ENCODE measurements at regions not wholly inside any gene's neighbourhood (a gene's known extent, or its start where the extent isn't known, plus 50 kb on each side); places are given as distances from the start of the nearest gene placed in this dataset.

DNA sequence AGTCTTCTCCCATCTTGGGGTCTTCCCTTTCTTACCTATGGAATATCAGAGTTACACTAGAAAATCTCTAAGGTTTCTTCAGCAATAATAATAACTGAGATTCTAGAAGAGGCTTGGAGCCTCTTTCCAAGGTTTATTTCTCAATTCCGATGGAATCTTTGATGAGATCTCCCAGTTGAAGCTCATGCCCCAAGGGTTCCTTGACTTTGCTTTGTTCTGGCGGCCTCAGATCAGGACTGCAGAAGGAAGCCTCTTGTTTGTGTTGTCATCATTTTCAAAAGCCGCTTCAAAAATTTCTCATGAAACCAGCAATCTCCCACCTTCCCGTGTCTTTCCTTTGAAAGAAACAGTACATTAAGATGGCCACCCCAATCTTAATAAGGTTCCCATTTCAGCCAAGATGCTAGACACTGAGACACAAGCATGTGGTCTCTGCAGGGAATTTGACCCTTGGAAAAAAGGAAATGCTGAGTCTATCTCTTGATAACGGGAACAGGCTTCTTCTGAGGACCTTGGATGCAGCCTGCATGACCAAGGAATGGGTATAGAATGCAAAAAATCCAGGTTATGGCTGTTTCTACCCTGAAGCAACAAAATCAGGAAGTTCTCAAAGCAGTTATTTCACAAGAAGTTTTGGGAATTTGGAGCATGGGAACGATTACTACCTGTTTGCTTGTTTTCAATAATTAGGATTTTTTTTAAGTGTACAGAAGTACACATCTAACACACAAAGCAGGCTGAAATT, 141.6 kb downstream of the CD24 start:
- TF ChIP-seq, protein P1, sequence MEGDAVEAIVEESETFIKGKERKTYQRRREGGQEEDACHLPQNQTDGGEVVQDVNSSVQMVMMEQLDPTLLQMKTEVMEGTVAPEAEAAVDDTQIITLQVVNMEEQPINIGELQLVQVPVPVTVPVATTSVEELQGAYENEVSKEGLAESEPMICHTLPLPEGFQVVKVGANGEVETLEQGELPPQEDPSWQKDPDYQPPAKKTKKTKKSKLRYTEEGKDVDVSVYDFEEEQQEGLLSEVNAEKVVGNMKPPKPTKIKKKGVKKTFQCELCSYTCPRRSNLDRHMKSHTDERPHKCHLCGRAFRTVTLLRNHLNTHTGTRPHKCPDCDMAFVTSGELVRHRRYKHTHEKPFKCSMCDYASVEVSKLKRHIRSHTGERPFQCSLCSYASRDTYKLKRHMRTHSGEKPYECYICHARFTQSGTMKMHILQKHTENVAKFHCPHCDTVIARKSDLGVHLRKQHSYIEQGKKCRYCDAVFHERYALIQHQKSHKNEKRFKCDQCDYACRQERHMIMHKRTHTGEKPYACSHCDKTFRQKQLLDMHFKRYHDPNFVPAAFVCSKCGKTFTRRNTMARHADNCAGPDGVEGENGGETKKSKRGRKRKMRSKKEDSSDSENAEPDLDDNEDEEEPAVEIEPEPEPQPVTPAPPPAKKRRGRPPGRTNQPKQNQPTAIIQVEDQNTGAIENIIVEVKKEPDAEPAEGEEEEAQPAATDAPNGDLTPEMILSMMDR (IDR thresholded peaks at IDR 0.05; ENCODE audit: insufficient read depth, low read length, poor library complexity, severe bottlenecking), result no peak
- no peak for TF ChIP-seq EZH2phosphoT487 (conservative IDR thresholded peaks at IDR 0.05; ENCODE audit: low read length)

All from SU-DHL-6 (cell line).